ENCODE measurements at regions not wholly inside any gene's neighbourhood (a gene's known extent, or its start where the extent isn't known, plus 50 kb on each side); places are given as distances from the start of the nearest gene placed in this dataset.

GRCh38 chr4:100014616-100015015, 64.5 kb upstream of the H2AZ1 start:
- H3K27me3 ChIP-seq (ENCODE audit: control insufficient read depth in 2 of 2, insufficient read depth in 2 of 2, low read length in 2 of 2), result no peaks in the 10 kb centered on the region
- H3K4me3 ChIP-seq, result no peak overlapping the region
- TF ChIP-seq EZH2 (IDR thresholded peaks at IDR 0.05; ENCODE audit: borderline replicate concordance, low read depth, low read length) (no peak), ARID3A (IDR thresholded peaks at IDR 0.05; ENCODE audit: borderline replicate concordance, low read depth, low read length) (no peak), NR1H2 (CRISPR knock-in tag; IDR thresholded peaks at IDR 0.05) (no peak), E2F5 (CRISPR knock-in tag; IDR thresholded peaks at IDR 0.05) (no peak), JUND (IDR thresholded peaks at IDR 0.05; ENCODE audit: borderline replicate concordance, low read depth, low read length) (no peak), JUND (tag; IDR thresholded peaks at IDR 0.05; ENCODE audit: borderline replicate concordance, low read depth, low read length) (no peak), GTF2F1 (IDR thresholded peaks at IDR 0.05; ENCODE audit: low read depth, low read length) (no peak), MAX (CRISPR knock-in tag; IDR thresholded peaks at IDR 0.05) (no peak), SLC30A9 (CRISPR knock-in tag; IDR thresholded peaks at IDR 0.05) (no peak), ARID1B (IDR thresholded peaks at IDR 0.05) (no peak), COPS2 (conservative IDR thresholded peaks at IDR 0.05) (no peak), YY1 (IDR thresholded peaks at IDR 0.05; ENCODE audit: borderline replicate concordance in 1 of 3, control insufficient read depth in 1 of 3, extremely low read depth in 1 of 3, insufficient read depth in 3 of 3, insufficient read length in 1 of 3, insufficient replicate concordance in 2 of 3, low read depth in 1 of 3, low read length in 2 of 3) (no peak), STAT5A (IDR thresholded peaks at IDR 0.05; ENCODE audit: borderline replicate concordance, low read length) (no peak), U2AF1 (optimal IDR thresholded peaks at IDR 0.05; ENCODE audit: low read depth, low read length) (no peak), PCBP1 (IDR thresholded peaks at IDR 0.05; ENCODE audit: low read depth, low read length, poor library complexity, severe bottlenecking) (no peak), RFX1 (IDR thresholded peaks at IDR 0.05) (no peak), ZNF551 (CRISPR knock-in tag; IDR thresholded peaks at IDR 0.05) (no peak), ZNF217 (CRISPR knock-in tag; IDR thresholded peaks at IDR 0.05) (no peak)
- in situ Hi-C loops (cut with MboI), result no loop called here
- no peaks in the 10 kb centered on the region for H3K9me1 ChIP-seq (ENCODE audit: control insufficient read depth, insufficient read depth, low read length)
- H4K20me1 ChIP-seq (replicated peaks; ENCODE audit: control insufficient read depth, insufficient read depth, low read length), result no peaks in the 10 kb centered on the region
- WGBS (ENCODE audit: insufficient coverage, low coverage, missing lambda C conversion rate), result 4% methylated on average over 3 of the region's 3 CpGs
- H3K4me1 ChIP-seq (replicated peaks in 1 of 2; ENCODE audit: control insufficient read depth in 2 of 2, insufficient read depth in 2 of 2, low read length in 2 of 2), result no peaks in the 10 kb centered on the region
- no peaks in the 10 kb centered on the region for H3K36me3 ChIP-seq (ENCODE audit: control insufficient read depth, insufficient read depth, low read length)
- ChIA-PET CTCF (ENCODE audit: low intra/inter-chr PET ratio) (no interaction called here), POLR2A (no interaction called here)
- H3K4me2 ChIP-seq (ENCODE audit: insufficient read depth, low read length), result no peak overlapping the region
- FAIRE-seq (no peak), ATAC-seq (no peak), DNase-seq (ENCODE audit: extremely low read depth in 1 of 4, low spot score in 3 of 4) (no peak)
- no peaks in the 10 kb centered on the region for H3K79me2 ChIP-seq (ENCODE audit: control insufficient read depth, insufficient read depth, low read length)
- H2AFZ ChIP-seq (ENCODE audit: low read depth, low read length), result no peak overlapping the region
- BruUV-seq (replicated peaks), result no TSS peak
- H3K9ac ChIP-seq (ENCODE audit: insufficient read depth in 1 of 2, low read depth in 2 of 2, low read length in 2 of 2), result no peak overlapping the region
- no peak overlapping the region for H3K27ac ChIP-seq (ENCODE audit: extremely low read depth, low read depth, low read length)
- H3K9me3 ChIP-seq (replicated peaks; ENCODE audit: control insufficient read depth, insufficient read depth, low read depth, low read length), result no peaks in the 10 kb centered on the region
- intact Hi-C loops (cut with micrococcal nuclease), result no loop called here

Data from K562 (cell line).